HG03095 (cell line): ENCODE measurements at regions not wholly inside any gene's neighbourhood (a gene's known extent, or its start where the extent isn't known, plus 50 kb on each side); places are given as distances from the start of the nearest gene placed in this dataset.

Source experiments
- ATAC-seq: cut with Tn5 transposase; IDR thresholded peaks from one replicate; pipeline ENCODE4 v1.9.1; 2021; ENCODE audit warnings: moderate library complexity; ENCODE audit not compliant: unreplicated experiment

DNA sequence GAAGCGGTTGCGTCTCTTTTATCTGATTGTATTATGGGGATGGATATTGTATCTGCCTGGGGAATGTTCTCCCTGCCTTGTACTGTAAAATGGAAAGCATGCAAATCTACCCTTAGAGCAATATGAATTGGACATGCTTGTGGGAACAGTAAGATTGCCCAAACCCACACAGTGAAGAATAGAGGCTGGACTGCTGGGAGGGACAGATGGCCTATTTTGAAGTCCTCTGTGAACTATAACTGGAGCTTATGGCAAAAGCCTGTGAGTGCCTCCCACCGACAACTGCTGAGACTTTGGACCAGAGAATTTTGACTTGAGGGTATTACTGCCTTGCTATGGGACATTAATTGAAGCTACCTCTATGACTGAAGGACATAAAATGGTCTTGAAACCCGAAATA is 168.9 kb downstream of the ERCC6L2 start:
- no peak for ATAC-seq

DNA sequence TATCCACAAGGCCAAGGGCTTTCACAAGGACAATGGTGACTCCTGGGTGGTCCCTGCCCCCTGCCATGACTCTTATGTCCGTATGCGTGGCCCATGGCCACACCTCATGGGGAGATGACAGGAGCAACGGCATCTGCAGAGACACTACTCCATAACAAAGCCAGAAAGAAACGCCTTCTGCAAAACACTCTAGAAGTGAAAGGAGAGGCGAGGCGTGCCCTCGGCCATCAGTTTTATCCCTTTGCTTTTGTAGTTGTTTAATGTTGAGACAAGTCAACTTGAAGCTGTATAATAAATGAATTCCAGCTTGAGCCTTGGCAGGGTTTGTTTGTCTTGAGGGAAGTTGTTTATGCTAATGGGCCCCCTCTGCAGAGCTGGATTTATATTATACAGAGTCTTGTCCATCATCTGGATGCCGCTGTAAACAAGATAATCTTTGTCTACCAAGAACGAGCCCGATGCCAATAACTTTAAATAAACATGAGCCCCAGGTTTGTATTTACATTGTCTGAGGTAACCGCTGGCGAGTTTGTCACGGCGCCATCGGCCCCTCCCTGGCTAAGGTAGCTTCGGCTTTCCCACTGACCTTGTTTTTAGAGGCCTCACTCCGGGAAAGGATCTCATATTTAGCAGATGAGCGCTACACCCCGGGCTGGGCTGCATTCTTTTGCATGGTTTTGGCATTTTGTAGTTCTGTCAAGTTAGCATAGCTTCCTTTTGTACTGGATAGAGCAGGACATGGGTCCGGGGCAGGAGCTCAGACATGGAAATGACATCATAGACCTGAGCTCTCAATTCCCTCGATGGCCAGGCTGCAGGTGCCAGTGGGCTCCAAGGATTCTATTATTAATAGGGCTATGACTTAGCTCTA is 165.3 kb downstream of the ERCC6L2 start:
- no peak for ATAC-seq

DNA sequence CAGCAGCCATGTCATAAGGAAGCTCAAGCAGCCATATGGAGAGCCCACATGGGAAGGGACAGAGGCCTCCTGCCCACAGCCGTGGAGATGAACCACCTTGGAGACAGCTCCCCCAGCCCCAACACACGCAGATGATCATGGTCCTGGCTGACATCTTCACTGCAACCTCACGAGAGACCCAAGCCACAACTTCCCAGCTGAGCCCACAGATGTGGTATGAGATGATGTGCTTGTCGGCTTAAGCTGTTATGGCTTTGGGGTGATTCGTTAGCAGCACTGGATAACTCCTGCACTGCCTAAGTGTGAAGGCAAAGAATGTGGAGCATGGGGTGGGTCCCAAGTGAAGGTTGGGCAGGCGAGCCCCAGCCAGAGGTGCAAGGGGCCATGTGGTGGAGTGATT is 163.4 kb downstream of the ERCC6L2 start:
- no peak for ATAC-seq

DNA sequence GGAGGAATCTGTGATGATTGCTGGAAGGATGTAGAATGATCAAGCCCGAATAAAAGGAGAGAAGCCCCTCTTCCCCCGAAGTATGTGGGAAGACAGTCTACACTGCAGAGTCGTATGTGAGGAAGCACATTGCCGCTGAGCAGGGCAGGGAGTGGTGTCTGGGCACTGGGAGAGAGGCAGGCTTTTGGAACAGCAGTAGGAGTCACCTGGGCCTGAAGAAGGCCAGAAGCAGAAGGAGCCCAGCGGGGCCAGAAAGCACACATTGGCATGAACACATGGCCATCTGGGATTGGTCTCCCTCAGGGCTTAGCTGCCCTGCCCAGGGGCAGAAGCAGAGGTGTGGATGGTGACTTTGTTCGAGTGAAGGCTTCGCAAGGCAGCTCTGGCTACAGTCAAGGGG is 162.8 kb downstream of the ERCC6L2 start:
- ATAC-seq, result no peak

DNA sequence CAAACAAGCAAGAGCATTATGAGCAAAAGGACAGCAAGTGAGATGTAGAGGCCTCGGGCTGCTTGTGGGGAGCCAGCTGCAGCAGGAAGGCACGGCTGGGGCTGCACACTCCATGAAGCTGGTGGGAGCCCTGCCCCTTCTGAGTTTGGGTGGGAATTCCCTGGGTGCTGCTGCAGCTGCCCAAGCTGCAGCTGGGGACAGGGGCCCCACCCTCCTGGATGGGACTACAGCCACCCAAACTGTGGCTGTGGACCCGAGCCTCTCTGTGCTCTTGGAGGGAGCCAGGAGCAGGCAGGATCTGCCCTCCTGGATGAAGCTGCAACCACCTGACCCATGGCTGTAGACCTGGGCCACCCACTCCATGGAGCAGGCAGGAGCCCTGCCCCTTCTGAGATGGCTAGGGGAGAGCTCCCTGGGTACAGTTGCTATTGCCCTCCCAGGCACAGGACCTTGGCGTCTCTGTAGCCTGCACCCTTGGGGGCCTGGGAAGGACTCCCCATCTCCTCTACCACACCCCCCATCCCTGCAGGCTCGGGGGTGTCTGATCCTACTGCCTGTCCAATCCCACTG is 159.1 kb downstream of the ERCC6L2 start:
- no peak for ATAC-seq

DNA sequence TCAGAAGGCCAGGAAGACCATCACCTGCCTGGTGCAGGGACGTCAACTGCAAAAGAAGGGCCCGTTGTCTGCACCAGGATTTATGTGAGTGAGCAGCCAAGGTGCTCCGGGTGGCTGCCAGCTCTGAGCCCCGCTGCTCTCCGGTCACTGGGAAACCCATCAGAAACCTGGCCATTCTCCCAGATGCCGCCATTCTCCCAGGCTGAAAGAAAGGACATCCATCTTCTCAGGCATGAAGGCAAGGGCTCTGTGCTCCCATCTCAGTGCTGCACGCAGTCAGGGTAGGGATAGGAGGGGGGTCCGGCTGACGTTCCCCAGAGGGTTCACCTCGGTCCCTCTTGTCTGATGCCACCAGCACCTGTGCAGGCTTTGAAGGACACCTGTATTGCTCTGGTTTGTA is 158.4 kb downstream of the ERCC6L2 start:
- no peak for ATAC-seq

DNA sequence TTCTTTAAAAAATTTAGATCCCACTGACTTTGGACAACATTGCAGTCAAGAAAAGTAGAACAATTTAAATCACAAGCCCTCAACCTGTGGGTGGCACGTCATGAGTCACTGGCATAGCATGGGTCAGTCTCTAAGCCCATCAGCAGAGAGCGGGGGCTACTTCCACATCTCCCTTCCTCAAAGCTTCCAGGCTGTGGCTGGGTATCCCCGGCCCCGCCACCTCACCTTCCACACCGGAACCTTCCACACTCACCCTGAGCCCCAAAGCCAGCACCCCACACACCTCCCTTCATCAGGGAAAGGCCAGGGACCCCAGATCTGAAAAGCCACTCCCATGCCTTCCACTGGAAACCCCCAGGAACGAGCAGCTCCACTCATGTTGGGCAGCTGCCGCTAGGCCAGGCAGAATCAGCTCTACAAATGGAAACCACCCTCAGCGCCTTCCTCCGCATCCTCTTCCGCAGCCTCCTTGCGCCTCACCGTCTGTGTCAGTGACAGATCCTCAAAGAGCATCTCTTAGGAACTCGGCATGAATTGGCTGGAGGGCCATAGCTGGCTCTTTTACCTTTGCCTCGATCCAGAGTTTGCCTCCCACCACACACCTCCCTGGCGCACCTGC is 156.5 kb downstream of the ERCC6L2 start:
- no peak for ATAC-seq

DNA sequence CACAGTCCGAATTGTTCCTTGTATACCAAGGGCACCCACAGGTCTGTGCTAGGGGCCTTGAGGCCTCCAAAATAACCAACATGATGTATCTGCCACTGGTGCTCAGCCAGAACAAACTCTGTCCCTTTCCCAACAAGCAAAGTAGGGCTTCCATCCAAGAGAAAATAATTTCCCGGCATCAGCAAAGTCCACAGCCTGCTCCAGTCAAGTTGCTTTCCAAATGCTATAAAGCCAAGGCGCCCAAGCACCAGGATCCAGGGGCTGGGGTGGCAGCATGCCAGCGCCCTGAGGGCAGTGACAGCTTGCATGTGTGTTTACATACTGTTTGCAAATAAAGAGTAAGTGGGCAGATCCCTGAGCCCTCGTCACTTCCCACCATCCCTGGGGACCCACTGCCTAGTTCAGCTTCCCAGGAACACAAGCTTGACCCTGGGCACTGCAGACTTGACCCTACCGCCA is 155.9 kb downstream of the ERCC6L2 start:
- no peak for ATAC-seq

DNA sequence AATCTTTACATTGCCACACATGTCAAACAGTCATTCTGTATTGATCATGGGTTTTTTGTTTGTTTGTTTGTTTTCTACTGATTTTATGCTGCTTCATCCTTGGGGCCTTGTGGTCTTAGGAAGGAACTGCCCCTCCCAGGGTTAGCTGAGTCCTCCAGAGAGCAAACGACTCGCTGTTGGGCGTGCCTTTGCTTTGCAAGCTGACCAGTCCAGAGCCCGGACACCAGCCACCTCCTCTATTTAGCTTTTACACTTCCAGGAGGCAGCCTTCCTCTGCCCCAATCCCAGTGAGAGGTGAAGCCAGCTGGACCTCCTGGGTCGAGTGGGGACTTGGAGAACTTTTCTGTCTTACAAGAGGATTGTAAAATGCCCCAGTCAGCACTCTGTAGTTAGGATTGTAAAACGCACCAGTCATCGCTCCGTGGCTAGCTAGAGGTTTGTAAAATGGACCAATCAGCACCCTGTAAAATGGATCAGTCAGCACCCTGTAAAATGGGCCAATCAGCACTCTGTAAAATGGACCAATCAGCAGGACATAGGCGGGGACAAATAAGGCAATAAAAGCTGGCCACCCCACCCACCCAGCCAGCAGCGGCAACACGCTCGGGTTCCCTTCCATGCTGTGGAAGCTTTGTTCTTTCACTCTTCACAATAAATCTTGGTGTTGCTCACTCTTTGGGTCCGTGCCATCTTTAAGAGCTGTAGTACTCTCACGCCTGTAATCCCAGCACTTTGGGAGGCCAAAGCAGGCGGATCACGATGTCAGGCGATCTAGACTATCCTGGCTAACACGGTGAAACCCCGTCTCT is 154.4 kb downstream of the ERCC6L2 start:
- no peak for ATAC-seq

DNA sequence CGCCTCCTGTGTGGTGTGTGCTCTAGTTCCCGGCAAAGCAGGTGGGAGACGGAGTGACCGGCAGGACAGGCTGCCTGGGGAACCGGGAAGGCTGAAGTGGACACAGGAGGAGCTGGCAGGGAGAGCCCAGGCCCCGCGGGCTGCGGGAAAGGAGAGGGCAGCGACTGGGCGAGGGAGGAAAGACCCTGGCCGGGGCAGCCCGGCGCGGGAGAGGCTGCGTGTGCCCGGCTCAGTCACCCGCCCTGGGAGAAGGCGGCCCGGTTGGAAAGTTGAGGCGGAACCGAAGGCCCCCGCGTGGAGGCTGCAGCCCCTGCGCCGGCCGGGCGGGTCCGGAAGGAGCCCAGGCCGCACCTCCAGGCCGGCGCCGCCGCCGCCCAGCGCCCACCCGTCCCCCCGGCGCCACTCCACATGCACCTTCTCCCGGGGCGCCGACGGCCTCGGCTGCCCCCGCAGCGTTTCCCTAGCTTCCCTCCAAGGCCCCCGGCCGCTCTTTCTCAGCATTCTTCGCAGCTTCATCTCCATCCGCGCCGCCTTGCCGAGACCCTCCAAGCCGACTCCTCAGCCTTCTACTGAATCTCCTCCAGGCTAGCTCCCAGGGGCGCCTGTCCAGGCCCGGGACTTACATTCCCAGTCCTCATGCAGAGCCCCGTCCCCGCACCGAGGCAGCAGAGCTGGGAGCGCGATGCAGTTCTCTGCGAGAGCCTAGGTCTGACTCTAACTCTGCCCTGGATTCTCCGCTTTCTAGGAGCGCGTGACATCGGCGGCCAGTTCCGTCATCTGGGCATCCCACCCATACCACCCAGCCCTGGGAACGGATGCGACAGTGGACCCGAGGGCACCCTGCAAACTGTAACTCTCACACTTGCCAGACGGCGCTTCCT is 152.0 kb downstream of the ERCC6L2 start:
- ATAC-seq, result no peak

DNA sequence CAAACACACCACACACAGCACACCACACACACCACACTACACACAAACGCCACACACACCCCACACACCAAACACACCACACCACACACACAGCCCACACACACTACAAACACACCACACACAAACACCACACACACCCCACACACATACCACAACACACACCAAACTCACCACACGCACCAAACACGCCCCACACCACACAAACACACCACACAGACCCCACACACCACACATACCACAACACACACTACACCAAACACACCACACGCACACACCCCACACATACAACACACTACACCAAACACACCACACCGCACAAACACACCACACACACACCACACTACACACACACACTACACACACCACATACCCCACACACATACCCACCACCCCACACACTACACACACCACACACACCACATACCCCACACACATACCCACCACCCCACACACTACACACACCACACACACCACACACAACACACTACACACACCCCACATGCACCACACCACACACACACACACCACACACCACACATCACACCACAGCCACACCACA is 151.2 kb downstream of the ERCC6L2 start:
- ATAC-seq, result no peak

DNA sequence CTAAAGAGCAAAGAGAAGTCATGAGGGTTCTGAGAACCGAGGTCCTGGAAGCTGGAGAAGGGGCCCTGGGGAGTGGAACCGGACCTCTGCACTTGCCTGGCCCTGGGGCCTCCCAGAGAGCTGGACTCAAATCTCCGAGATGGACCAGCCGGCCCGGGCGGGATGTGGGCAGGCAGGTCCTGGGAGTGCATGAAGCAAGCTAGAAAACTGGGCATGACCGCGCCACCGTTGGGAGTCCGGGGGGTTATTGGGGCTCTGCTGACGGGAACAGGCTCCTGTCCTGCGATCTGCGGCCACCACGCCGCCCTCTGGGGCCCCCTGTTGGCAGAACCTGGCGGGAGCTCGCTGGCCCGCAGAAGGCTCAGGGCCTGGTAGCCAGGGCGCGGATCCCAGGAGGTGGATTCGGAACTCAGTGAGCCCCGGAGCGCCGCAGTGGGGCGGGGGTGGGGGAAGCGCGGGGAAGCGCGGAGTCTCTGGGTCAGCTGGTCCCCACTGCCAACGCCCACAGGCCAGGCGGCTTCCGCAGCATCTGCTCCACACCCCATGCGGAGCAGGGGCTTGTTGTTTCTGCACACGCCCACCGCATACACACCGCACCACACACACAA is 150.6 kb downstream of the ERCC6L2 start:
- ATAC-seq, result no peak

DNA sequence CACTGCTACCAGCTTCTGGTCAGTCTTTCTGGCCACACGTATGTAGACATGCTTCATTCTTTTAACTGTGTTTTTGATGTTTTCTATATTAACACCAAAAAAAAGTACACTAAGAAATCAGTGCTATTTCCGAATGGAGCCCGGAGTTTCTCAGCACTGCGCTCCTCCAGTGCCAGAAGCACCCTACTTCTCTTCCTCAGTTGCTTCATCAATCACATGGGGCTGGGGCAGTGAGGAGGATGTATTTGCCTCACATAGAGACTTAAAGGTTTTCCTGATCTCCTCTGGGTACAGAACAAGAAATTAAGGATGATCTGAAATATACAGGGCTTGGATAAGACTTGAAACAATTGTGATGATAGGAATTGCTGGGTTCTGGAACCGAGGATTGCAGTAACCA is 148.0 kb downstream of the ERCC6L2 start:
- ATAC-seq, result no peak

DNA sequence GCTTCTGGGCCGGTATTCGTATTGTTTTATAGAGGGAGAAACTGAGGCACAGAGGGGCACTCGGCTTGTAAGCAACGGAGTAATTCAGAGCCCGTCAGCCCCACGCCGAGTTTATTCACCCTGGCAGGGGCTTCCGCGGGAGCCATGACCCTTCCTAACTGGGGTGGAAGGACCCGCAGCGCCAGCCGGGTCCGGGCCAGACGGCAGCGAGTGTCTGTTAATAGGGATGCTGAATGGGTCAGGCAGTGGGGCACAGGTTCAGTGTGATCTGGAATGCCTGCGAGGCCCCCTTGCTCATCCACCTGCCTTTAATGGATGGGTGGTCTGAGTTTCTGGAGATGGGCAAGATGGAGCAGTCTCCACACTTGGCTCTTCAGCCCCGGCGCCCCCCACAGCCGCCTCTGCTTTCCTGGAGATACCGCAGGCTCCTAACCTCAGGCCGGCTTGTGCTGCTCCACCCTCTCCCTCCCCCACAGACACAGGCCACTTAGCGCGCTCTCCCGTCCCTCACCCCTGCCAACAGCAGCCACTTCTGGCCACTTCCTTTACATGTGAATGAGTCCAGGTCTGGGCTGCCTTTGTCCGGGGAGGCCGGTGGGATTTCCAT is 147.1 kb downstream of the ERCC6L2 start:
- ATAC-seq, result no peak

DNA sequence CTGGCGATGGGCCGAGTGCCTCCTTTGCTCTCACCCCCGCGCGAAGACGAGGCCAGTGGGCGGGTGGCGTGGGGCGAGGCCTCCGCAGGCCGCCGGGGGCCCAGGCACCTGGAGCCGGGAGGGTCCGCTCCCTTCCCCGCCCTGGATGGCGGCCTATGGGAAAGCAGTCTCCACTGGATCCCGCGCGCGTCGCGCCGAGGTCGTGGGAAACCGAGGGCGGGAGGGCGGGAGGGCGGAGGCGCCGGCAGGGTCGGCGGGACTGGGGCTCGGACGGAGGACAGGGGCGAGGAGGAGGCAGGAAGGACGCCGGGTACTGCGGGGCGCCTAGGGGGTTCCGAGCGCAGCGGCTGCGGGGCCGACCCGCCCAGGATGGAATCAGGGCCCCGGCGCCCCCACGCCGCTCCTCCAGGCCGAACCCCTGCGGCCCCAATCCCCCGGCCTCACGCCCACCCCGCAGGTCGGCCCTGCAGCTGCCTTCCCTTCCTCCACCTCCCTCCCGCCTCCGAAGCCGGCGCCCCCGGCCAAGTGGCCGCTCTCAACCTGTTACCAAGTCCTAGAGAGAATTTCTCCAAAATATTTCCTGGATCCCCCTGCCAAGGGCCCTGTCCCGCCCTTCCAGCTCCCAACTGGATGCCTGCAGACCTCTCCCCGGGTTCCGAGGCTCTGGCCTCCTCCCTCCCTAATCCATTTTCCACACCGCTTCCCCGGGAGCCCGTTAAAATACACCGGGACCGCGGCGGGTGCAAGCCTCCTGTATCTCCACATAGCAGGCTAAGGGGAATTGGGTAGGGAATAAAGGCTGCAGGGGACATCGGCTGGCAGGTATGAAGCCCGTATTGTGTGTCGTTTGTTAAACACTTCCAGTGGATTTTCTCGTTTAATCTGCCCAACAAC is 146.3 kb downstream of the ERCC6L2 start:
- ATAC-seq, result no peak

DNA sequence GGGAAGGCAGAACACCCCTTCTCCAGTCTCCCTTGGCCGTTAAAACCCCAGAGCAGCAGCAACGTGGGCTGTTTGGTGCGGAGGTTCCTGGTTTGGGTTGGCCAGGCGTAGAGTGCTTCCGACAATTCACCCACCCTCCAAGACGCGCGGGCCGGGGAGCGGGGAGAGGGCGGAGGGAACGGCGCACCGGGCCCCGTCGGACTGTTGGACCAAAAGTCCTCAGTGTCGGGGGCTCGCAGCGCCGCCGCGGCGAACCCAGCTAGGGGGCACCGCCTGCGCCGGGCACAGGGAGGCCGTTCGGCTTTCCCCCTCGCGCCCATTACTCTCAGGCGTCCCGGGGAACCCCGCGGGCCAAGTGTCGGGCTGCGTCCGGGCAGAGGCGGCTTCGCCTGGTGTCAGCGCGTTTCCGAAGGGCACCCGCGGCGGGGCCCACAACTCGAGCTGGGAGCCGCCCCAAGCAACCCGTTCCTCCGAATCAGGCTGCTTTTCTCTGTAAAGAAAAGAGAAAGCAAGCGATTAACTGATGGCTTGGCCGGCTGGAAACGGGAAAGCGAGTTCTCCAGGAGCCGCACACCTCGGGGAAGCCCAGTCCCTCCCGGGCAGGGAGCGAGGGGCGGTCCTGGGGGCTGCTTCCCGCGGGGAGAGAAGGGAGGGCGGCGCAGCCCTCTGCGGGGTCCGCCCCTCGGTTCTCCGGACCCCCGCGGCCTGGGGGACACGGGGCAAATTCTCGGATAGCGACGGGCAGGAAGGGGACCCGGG is 145.5 kb downstream of the ERCC6L2 start:
- no peak for ATAC-seq

DNA sequence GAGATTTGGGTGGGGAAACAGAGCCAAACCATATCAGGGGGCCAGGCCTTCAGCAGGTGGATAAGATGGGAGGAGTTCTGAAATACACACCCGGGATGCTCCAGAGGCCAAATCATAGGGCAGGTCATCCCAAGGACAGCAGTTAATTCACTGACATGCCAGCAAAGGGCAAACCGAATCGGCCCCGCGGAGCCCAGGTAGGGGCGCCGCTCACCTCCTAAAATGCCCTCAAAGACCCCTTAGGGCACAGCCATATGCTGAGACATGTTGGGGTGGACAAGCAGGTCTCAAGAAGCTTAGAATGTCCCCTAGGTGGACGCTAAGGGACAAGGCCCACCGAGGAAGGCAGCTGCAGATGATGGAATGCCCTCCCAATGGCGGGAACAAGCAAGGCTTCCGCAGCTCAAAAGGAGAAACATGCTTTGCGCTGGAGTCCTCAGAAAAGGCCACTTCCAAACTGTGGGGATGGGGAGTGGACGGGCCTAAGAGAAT is 144.9 kb downstream of the ERCC6L2 start:
- ATAC-seq, result no peak
